ENCODE measurements at regions not wholly inside any gene's neighbourhood (a gene's known extent, or its start where the extent isn't known, plus 50 kb on each side); places are given as distances from the start of the nearest gene placed in this dataset.

GRCh38 chr6:137378090-137378369 lies 116.2 kb downstream of the OLIG3 start:
- H3K4me3 Mint-ChIP-seq: no peak overlapping the region
- peaks cover 0 to 5% (median 0%) of the 10 kb centered on the region in 3 donors for H3K4me1 Mint-ChIP-seq
- no peaks in the 10 kb centered on the region for H3K27me3 Mint-ChIP-seq
- H3K9me3 Mint-ChIP-seq: peaks cover 2 to 7% (median 3%) of the 10 kb centered on the region in 3 donors
- no peak overlapping the region for H3K27ac Mint-ChIP-seq
- no peaks in the 10 kb centered on the region for H3K36me3 Mint-ChIP-seq

- peaks cover 10 to 31% (median 11%) of the 10 kb centered on the region in 3 donors for H3K4me1 Mint-ChIP-seq
- H3K9me3 Mint-ChIP-seq: peaks cover 0 to 2% (median 0%) of the 10 kb centered on the region in 3 donors
- no peaks in the 10 kb centered on the region for H3K27me3 Mint-ChIP-seq
- H3K4me3 Mint-ChIP-seq: no peak overlapping the region
- H3K36me3 Mint-ChIP-seq: no peaks in the 10 kb centered on the region
- H3K27ac Mint-ChIP-seq: no peak overlapping the region
These were observed 120.9 kb downstream of the OLIG3 start for GRCh38 chr6:137373296-137373695.

GRCh38 chr6:137372532-137372931 lies 121.7 kb downstream of the OLIG3 start:
- H3K27ac Mint-ChIP-seq: no peak overlapping the region
- no peaks in the 10 kb centered on the region for H3K27me3 Mint-ChIP-seq
- H3K4me3 Mint-ChIP-seq: no peak overlapping the region
- H3K9me3 Mint-ChIP-seq: peaks cover 0 to 2% (median 0%) of the 10 kb centered on the region in 3 donors
- H3K4me1 Mint-ChIP-seq: peaks cover 10 to 31% (median 13%) of the 10 kb centered on the region in 3 donors
- no peaks in the 10 kb centered on the region for H3K36me3 Mint-ChIP-seq

- H3K4me1 Mint-ChIP-seq: peaks cover 10 to 31% (median 13%) of the 10 kb centered on the region in 3 donors
- no peaks in the 10 kb centered on the region for H3K27me3 Mint-ChIP-seq
- peaks cover 0 to 2% (median 0%) of the 10 kb centered on the region in 3 donors for H3K9me3 Mint-ChIP-seq
- H3K36me3 Mint-ChIP-seq: no peaks in the 10 kb centered on the region
- peak overlapping the region in 1 of 4 donors; percentile 3 for H3K4me3 Mint-ChIP-seq
- peak overlapping the region in 1 of 3 donors; percentile 21 for H3K27ac Mint-ChIP-seq
These were observed 122.6 kb downstream of the OLIG3 start for GRCh38 chr6:137371634-137372016.

GRCh38 chr6:137370871-137371633 lies 123.1 kb downstream of the OLIG3 start:
- H3K9me3 Mint-ChIP-seq: no peaks in the 10 kb centered on the region
- no peaks in the 10 kb centered on the region for H3K36me3 Mint-ChIP-seq
- H3K27me3 Mint-ChIP-seq: no peaks in the 10 kb centered on the region
- H3K27ac Mint-ChIP-seq: peak overlapping the region in 2 of 3 donors; percentile 21 to 53
- peaks cover 10 to 31% (median 13%) of the 10 kb centered on the region in 3 donors for H3K4me1 Mint-ChIP-seq
- peak overlapping the region in 1 of 4 donors; percentile 88 for H3K4me3 Mint-ChIP-seq

GRCh38 chr6:137369136-137369535 lies 125.1 kb downstream of the OLIG3 start:
- no peak overlapping the region for H3K4me3 Mint-ChIP-seq
- peaks cover 10 to 31% (median 13%) of the 10 kb centered on the region in 3 donors for H3K4me1 Mint-ChIP-seq
- H3K36me3 Mint-ChIP-seq: peaks cover 1% of the 10 kb centered on the region
- H3K27me3 Mint-ChIP-seq: no peaks in the 10 kb centered on the region
- H3K9me3 Mint-ChIP-seq: no peaks in the 10 kb centered on the region
- no peak overlapping the region for H3K27ac Mint-ChIP-seq

GRCh38 chr6:137365707-137366437 lies 128.3 kb downstream of the OLIG3 start:
- Mint-ChIP-seq H3K9me3 (no peaks in the 10 kb centered on the region), H3K4me3 (no peak overlapping the region), H3K36me3 (peaks cover 1% of the 10 kb centered on the region), H3K4me1 (peaks cover 4 to 20% (median 6%) of the 10 kb centered on the region in 3 donors), H3K27ac (no peak overlapping the region), H3K27me3 (no peaks in the 10 kb centered on the region)

- Mint-ChIP-seq H3K9me3 (no peaks in the 10 kb centered on the region), H3K36me3 (peaks cover 1% of the 10 kb centered on the region), H3K27me3 (no peaks in the 10 kb centered on the region), H3K27ac (no peak overlapping the region), H3K4me3 (no peak overlapping the region), H3K4me1 (peaks cover 0 to 2% (median 1%) of the 10 kb centered on the region in 3 donors)
These were observed 130.4 kb downstream of the OLIG3 start for GRCh38 chr6:137363805-137364138.

- Mint-ChIP-seq H3K27me3 (no peaks in the 10 kb centered on the region), H3K4me3 (no peak overlapping the region), H3K9me3 (no peaks in the 10 kb centered on the region), H3K36me3 (peaks cover 1% of the 10 kb centered on the region), H3K27ac (no peak overlapping the region), H3K4me1 (peaks cover 0 to 2% (median 0%) of the 10 kb centered on the region in 3 donors)
These were observed 131.1 kb downstream of the OLIG3 start for GRCh38 chr6:137362878-137363804.

- Mint-ChIP-seq H3K36me3 (peaks cover 1% of the 10 kb centered on the region), H3K4me1 (no peaks in the 10 kb centered on the region), H3K27ac (no peak overlapping the region), H3K9me3 (no peaks in the 10 kb centered on the region), H3K27me3 (no peaks in the 10 kb centered on the region), H3K4me3 (no peak overlapping the region)
These were observed 132.5 kb downstream of the OLIG3 start for GRCh38 chr6:137361701-137362100.

- no peak overlapping the region for H3K4me3 Mint-ChIP-seq
- H3K36me3 Mint-ChIP-seq: no peaks in the 10 kb centered on the region
- no peaks in the 10 kb centered on the region for H3K27me3 Mint-ChIP-seq
- peaks cover 7 to 10% (median 10%) of the 10 kb centered on the region in 3 donors for H3K4me1 Mint-ChIP-seq
- H3K27ac Mint-ChIP-seq: no peak overlapping the region
- no peaks in the 10 kb centered on the region for H3K9me3 Mint-ChIP-seq
These were observed 135.9 kb downstream of the OLIG3 start for GRCh38 chr6:137358273-137358672.

GRCh38 chr6:137357948-137358266 lies 136.3 kb downstream of the OLIG3 start:
- Mint-ChIP-seq H3K4me1 (peaks cover 9 to 14% (median 13%) of the 10 kb centered on the region in 3 donors), H3K4me3 (no peak overlapping the region), H3K9me3 (no peaks in the 10 kb centered on the region), H3K36me3 (no peaks in the 10 kb centered on the region), H3K27me3 (no peaks in the 10 kb centered on the region), H3K27ac (no peak overlapping the region)

- Mint-ChIP-seq H3K4me3 (no peak overlapping the region), H3K4me1 (peaks cover 11 to 16% (median 14%) of the 10 kb centered on the region in 3 donors), H3K27me3 (no peaks in the 10 kb centered on the region), H3K27ac (no peak overlapping the region), H3K36me3 (no peaks in the 10 kb centered on the region), H3K9me3 (no peaks in the 10 kb centered on the region)
These were observed 136.8 kb downstream of the OLIG3 start for GRCh38 chr6:137357263-137357947.

GRCh38 chr6:137353842-137354397 lies 134.7 kb upstream of the IFNGR1 start:
- peaks cover 11 to 16% (median 14%) of the 10 kb centered on the region in 3 donors for H3K4me1 Mint-ChIP-seq
- H3K36me3 Mint-ChIP-seq: peaks cover 3% of the 10 kb centered on the region
- H3K27ac Mint-ChIP-seq: peak overlapping the region in 1 of 3 donors; percentile 19
- H3K9me3 Mint-ChIP-seq: no peaks in the 10 kb centered on the region
- H3K4me3 Mint-ChIP-seq: no peak overlapping the region
- no peaks in the 10 kb centered on the region for H3K27me3 Mint-ChIP-seq

All from IgD-negative memory B cell (primary cell).